AG09319 (cell line): ENCODE measurements at regions not wholly inside any gene's neighbourhood (a gene's known extent, or its start where the extent isn't known, plus 50 kb on each side); places are given as distances from the start of the nearest gene placed in this dataset.
"Not testable (repeated sequence)": the region's sequence is repeated elsewhere in the genome, so short reads cannot be mapped to it uniquely, and the experiment has no call there.

Source experiments
- DNase-seq: peaks from one replicate; pipeline ENCODE4 v3.0.0-alpha.2; 2010; ENCODE audit warnings: low read depth; ENCODE audit errors: extremely low read depth
- CTCF ChIP-seq: IDR thresholded peaks from 2 replicates; pipeline ENCODE4 v1.5.1; 2011; ENCODE audit warnings: low read depth, mild to moderate bottlenecking, inconsistent platforms, low read length, moderate library complexity

- no peak for DNase-seq
- no peak for TF ChIP-seq CTCF
Observed at GRCh38 chr13:109408591-109409382, 377.6 kb downstream of the IRS2 start.

- DNase-seq: no peak
- no peak for TF ChIP-seq CTCF
Observed at GRCh38 chr13:109406376-109406992, 379.9 kb downstream of the IRS2 start.

GRCh38 chr13:109403012-109403421, 383.4 kb downstream of the IRS2 start:
- no peak for TF ChIP-seq CTCF
- DNase-seq: no peak

GRCh38 chr13:109401891-109402290, 384.5 kb downstream of the IRS2 start:
- no peak for DNase-seq
- no peak for TF ChIP-seq CTCF

GRCh38 chr13:109401307-109401706, 385.1 kb downstream of the IRS2 start:
- DNase-seq: no peak
- no peak for TF ChIP-seq CTCF

- no peak for DNase-seq
- no peak for TF ChIP-seq CTCF
Observed at GRCh38 chr13:109400624-109401257, 385.6 kb downstream of the IRS2 start.

- TF ChIP-seq CTCF: no peak
- DNase-seq: no peak
Observed at GRCh38 chr13:109400209-109400608, 386.2 kb downstream of the IRS2 start.

- DNase-seq: not testable (repeated sequence)
Observed at GRCh38 chr13:109398071-109398470, 388.3 kb downstream of the IRS2 start.
